ENCODE measurements at regions not wholly inside any gene's neighbourhood (a gene's known extent, or its start where the extent isn't known, plus 50 kb on each side); places are given as distances from the start of the nearest gene placed in this dataset.

- Histone ChIP-seq H3K27ac (ENCODE audit: low read depth, low read length, poor library complexity, severe bottlenecking) (no peak overlapping the region), H3K9me2 (ENCODE audit: insufficient read depth, low read length) (no peaks in the 10 kb centered on the region), H3K79me2 (ENCODE audit: insufficient read depth, low read depth, low read length) (no peaks in the 10 kb centered on the region), H3K4me2 (ENCODE audit: low read length) (no peak overlapping the region), H4K20me1 (ENCODE audit: insufficient read depth, low read length) (no peaks in the 10 kb centered on the region), H3K4me3 (ENCODE audit: low read depth, low read length, poor library complexity, severe bottlenecking) (no peak overlapping the region), H2AFZ (ENCODE audit: low read length) (no peak overlapping the region), H3K9me3 (ENCODE audit: low read length) (no peaks in the 10 kb centered on the region), H3K36me3 (ENCODE audit: insufficient read depth, low read length) (no peaks in the 10 kb centered on the region), H3K4me1 (ENCODE audit: insufficient read depth, low read length, poor library complexity, severe bottlenecking) (no peaks in the 10 kb centered on the region)
- ChIA-PET CTCF (ENCODE audit: unreplicated experiment) (no interaction called here), POLR2A (interaction anchor here (0.6 to 1.1 kb wide), 3 partner anchors 15 to 950 kb away, joined by 3 to 6 read pairs (median 4); no protein-coding TSS in a partner anchor)
- intact Hi-C loops (cut with micrococcal nuclease; ENCODE audit: unreplicated experiment): no loop called here
- DNase-seq (ENCODE audit: low spot score): no peak
- no TSS peak for BruUV-seq (replicated peaks)
- TF ChIP-seq CTCF (conservative IDR thresholded peaks at IDR 0.05; ENCODE audit: low read length) (no peak), EZH2phosphoT487 (IDR thresholded peaks at IDR 0.05; ENCODE audit: borderline replicate concordance, low read depth, low read length) (no peak)
Measured at GRCh38 chr5:164179406-164179805, 674.0 kb downstream of the MAT2B start.

- POLR2A ChIA-PET: interaction anchor here (0.6 kb wide), 1 partner anchor 230 kb away, joined by 3 read pairs; no protein-coding TSS in a partner anchor
- TF ChIP-seq EZH2phosphoT487 (IDR thresholded peaks at IDR 0.05; ENCODE audit: borderline replicate concordance, low read depth, low read length) (no peak), CTCF (conservative IDR thresholded peaks at IDR 0.05; ENCODE audit: low read length) (no peak)
Measured at GRCh38 chr5:164181604-164182003, 676.2 kb downstream of the MAT2B start.

GRCh38 chr5:164184158-164184557 is 678.7 kb downstream of the MAT2B start:
- intact Hi-C loops (cut with micrococcal nuclease; ENCODE audit: unreplicated experiment): no loop called here
- ChIA-PET POLR2A (interaction anchor here (0.6 to 1.2 kb wide), 3 partner anchors 66 to 503 kb away, joined by 3 to 4 read pairs (median 3); no protein-coding TSS in a partner anchor), CTCF (ENCODE audit: unreplicated experiment) (no interaction called here)

More at GRCh38 chr5:164181604-164182003, 676.2 kb downstream of the MAT2B start:
- Histone ChIP-seq H3K27ac (ENCODE audit: low read depth, low read length, poor library complexity, severe bottlenecking) (no peak overlapping the region), H3K36me3 (ENCODE audit: insufficient read depth, low read length) (no peaks in the 10 kb centered on the region), H3K4me2 (ENCODE audit: low read length) (no peak overlapping the region), H2AFZ (ENCODE audit: low read length) (no peak overlapping the region), H3K79me2 (ENCODE audit: insufficient read depth, low read depth, low read length) (no peaks in the 10 kb centered on the region), H3K9me3 (ENCODE audit: low read length) (no peaks in the 10 kb centered on the region), H3K4me3 (ENCODE audit: low read depth, low read length, poor library complexity, severe bottlenecking) (no peak overlapping the region), H3K9me2 (ENCODE audit: insufficient read depth, low read length) (no peaks in the 10 kb centered on the region), H4K20me1 (ENCODE audit: insufficient read depth, low read length) (no peaks in the 10 kb centered on the region), H3K4me1 (ENCODE audit: insufficient read depth, low read length, poor library complexity, severe bottlenecking) (no peaks in the 10 kb centered on the region)
- no peak for DNase-seq (ENCODE audit: low spot score)
- intact Hi-C loops (cut with micrococcal nuclease; ENCODE audit: unreplicated experiment): no loop called here
- BruUV-seq (replicated peaks): no TSS peak
- CTCF ChIA-PET (ENCODE audit: unreplicated experiment): interaction anchor here (0.6 kb wide), 1 partner anchor 22 kb away, joined by 3 read pairs; no protein-coding TSS in a partner anchor

More at GRCh38 chr5:164184158-164184557, 678.7 kb downstream of the MAT2B start:
- Histone ChIP-seq H3K79me2 (ENCODE audit: insufficient read depth, low read depth, low read length) (no peaks in the 10 kb centered on the region), H3K27ac (ENCODE audit: low read depth, low read length, poor library complexity, severe bottlenecking) (no peak overlapping the region), H3K9me3 (ENCODE audit: low read length) (no peaks in the 10 kb centered on the region), H3K4me2 (ENCODE audit: low read length) (no peak overlapping the region), H3K9me2 (ENCODE audit: insufficient read depth, low read length) (no peaks in the 10 kb centered on the region), H3K4me1 (ENCODE audit: insufficient read depth, low read length, poor library complexity, severe bottlenecking) (no peaks in the 10 kb centered on the region), H4K20me1 (ENCODE audit: insufficient read depth, low read length) (no peaks in the 10 kb centered on the region), H3K36me3 (ENCODE audit: insufficient read depth, low read length) (no peaks in the 10 kb centered on the region), H3K4me3 (ENCODE audit: low read depth, low read length, poor library complexity, severe bottlenecking) (no peak overlapping the region), H2AFZ (ENCODE audit: low read length) (no peak overlapping the region)
- DNase-seq (ENCODE audit: low spot score): no peak
- TF ChIP-seq CTCF (conservative IDR thresholded peaks at IDR 0.05; ENCODE audit: low read length): no peak
- no TSS peak for BruUV-seq (replicated peaks)
